HG03558 (cell line): ENCODE measurements at regions not wholly inside any gene's neighbourhood (a gene's known extent, or its start where the extent isn't known, plus 50 kb on each side); places are given as distances from the start of the nearest gene placed in this dataset.
"Not testable (repeated sequence)": the region's sequence is repeated elsewhere in the genome, so short reads cannot be mapped to it uniquely, and the experiment has no call there.

Source experiments
- ATAC-seq: cut with Tn5 transposase; IDR thresholded peaks from one replicate; pipeline ENCODE4 v1.9.1; 2021; ENCODE audit warnings: moderate number of reproducible peaks; ENCODE audit not compliant: unreplicated experiment; ENCODE audit errors: extremely low read depth

DNA sequence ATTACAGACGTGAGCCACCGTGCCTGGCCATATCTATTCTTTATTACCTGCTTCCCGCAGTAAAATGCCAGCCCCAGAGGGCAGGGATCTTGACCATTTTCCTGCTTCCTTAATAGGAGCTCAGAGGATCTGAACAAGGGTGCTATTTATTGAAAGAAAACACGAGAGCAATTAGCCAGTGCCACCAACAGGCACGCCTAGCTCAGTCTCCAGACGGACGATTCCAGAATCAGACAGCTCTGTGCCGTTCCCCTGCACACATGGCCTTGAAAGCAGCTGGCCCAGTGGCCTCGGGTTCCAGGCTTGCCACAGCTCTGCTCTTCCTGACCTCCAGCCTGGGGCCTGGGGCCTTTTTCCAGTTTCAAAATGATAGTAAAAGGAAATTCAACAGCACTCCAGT lies 135.2 kb upstream of the RFLNA start:
- no peak for ATAC-seq

DNA sequence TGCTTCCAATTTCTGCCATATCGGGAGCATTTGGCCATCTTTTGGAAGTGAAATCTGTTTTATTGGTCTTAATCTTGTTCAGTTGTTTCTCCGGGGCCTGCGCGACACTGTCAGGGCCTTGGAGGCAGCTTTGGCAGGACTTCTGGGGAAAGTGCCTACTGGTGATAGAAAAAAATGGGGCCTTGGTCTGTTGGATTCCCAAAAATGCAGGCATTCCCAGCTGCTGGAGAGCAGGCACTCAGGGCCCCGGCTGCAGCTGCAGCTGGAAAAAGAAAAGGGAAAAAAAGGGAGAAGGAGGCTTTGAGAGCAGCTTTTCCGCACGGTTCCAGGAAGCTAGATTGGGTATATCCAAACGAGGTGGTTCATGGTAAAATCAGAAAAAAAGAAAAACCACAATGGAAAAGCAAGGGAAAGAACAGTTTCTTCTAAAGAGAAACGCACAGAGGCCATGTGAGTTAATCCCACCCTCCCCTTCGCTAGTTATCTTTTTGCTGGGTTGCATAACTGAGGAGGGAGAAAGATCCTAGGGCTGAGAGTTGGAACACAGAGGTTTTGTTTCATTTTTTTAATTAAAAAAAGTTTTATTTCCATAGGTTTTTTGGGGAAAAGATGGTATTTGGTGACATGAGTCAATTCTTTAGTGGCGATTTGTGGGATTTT lies 134.7 kb upstream of the RFLNA start:
- no peak for ATAC-seq

DNA sequence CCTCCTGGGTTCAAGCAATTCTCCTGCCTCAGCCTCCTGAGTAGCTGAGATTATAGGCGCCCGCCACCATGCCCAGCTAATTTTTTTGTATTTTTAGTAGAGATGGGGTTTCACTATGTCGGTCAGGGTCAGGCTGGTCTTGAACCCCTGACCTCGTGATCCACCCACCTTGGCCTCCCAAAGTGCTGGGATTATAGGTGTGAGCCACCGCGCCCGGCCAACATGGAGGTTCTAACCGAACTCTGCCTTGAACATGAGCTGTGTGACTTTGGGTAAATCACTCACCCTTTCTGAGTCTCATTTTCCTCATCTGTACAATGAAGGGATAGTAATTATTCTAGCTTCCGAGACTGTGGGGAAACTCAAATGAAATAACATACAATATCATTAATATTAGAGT lies 133.5 kb upstream of the RFLNA start:
- not testable (repeated sequence) for ATAC-seq

DNA sequence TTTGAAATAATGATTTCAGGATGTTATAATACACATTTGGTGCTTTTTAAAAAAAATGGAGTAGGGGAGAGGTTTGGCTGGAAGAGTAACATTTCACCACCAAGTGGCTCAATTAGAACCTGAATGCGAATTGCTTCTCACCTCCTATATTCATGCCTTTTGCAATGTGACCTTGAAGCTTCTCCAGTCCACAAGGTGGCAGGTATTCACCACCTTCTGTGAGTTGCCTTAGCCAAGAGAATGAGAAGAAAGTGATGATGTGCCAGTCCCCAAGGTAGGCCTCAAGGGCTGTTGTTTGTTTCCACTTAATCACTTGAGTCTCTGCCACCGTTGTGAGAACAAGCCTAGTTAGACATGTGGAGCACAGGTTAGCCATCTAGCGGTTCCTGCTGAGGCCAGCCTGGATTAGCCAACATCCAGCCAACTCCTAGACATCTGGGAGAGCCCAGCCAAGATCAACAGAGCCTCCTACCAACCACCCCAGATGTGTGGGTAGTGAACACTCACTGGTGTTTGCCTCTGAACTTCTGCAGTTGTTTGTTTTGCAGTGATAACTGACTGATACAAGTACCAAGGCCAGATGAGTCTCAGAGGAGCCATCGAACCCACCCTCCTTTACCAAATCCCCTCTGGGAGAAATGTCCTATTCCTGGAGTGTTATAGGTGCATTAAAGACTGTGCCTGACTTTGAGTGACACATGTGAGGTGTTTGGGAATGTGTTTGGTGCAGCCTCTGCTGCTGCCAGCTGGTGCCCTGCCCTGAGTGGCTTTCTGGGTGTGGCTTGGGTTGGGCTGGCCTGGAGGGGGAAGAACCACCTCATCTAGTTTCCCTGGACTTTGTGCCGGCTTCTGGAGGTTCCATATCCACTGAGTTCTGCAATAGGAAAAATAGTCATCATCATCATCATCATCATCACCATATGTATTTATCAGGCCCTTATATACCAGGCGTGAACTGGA lies 132.5 kb upstream of the RFLNA start:
- no peak for ATAC-seq

DNA sequence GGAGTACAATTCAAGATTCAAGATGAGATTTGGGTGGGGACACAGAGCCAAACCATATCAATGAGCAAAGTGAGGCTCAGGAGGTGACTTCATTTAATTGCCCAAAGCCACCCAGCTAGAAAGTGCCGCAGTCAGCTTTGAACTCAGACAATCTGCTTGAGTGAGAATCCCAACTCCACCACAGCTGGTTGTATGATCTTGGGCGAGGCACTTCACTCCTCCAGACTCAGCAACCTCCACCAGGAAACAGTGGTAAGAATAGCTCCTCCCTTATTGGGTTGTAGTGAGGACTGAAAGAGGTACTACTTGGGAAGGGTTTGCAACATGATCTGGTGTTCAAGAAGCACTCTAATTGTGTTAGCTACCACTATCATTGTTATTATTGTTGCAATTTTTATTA lies 129.2 kb upstream of the RFLNA start:
- ATAC-seq, result no peak

DNA sequence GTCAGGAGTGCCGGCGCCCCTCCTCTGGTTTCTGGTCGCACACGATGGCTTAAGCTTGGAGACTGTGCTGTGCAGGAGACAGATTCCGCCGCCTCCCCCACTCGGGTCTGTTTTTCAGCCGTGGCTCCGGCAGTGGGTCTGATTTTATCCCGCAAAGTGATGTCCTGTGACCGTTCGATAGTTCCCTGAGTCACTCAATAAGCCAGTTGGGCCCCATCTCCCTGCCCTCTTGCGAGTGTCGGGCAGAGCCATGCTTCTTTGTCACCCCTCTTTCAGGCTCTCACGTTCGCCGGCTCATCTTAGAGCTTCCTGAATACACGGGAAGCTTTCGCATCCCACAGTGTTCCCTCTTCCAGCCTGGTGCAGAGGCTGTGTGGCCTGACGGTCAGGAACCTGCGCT lies 127.8 kb upstream of the RFLNA start:
- no peak for ATAC-seq

DNA sequence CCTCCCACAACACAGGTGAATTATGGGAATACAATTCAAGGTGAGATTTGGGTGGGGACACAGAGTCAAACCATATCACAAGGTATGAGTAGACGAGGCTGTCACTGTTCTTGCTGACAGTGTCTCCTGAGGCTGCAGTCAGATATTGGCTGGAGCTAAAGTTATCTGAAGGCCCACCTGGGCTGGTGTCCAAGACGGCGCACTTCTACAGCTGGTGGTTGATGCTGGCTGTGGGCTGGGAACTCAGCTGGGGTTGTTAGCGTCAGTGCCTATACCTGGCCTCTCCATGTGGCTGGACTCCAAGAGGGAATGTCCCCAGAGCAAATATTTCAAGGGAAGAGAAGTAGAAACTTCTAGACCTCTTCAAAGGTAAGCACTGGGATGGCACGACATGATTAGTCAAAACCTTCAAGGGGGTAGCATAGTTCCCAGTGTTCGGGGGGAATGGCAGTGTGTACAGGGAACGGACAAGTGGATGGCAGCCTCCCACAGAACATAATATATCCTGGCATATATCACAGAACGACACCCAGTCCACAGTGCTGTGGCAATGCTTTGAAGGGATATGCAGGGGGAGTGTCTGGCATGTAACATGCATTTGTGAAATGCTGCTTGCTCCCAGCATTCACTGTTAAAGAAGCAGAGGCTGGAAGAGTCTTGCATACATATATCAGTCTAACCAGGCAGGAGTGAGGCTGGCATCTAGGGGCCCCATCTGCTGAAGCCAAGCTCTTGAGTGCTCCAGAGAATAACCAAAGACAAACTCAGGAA lies 126.7 kb upstream of the RFLNA start:
- ATAC-seq, result no peak

DNA sequence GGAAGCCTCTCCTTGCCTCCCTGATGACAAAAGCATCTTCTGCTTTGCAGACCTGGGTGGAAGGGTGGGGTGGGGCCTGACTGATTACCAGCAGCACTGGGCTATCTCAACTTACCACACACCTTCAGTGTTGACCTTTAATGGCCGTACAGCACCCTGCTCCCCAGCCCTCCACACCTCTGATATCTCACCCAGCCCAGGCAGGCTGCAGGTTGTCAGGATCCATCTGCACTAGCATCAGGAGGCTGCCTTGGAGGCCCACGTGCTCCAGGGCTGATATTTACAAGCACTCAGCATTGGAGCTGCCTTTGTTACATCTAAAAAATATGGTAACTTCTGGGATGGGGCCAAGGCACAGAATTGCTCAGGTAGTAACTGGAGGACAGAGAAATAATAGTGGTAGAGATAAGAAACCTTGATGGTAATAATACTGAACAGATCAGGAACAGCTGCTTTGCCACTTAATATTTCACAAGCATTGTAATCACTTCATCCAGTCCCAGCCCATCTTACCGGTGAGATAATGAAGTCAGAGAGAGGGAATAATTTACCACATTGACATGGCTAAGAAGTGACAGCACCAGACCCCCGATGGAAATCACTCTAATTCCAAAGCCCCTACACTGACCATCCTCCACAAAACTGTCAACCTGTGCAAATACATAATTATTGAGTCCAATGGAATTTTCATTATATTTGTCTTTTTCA lies 125.2 kb upstream of the RFLNA start:
- ATAC-seq, result no peak

DNA sequence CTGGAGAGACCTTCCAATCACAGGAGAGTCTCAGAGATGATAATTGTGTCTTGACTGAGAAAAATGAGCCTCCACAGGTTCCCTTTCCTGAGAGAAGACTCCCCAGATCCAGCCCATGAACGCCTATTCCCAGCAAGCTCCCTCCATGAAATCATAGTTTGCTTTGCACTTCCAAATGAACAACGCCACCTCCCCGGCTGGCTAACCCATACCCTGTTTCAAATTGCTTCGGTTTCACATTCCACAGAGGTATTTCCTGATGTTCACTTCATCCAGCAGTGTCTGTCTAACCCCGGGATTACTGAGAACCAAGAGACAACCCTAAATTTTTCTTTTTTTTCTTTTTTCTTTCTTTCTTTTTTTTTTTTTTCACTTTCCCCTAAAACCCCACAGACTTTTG lies 124.1 kb upstream of the RFLNA start:
- no peak for ATAC-seq

DNA sequence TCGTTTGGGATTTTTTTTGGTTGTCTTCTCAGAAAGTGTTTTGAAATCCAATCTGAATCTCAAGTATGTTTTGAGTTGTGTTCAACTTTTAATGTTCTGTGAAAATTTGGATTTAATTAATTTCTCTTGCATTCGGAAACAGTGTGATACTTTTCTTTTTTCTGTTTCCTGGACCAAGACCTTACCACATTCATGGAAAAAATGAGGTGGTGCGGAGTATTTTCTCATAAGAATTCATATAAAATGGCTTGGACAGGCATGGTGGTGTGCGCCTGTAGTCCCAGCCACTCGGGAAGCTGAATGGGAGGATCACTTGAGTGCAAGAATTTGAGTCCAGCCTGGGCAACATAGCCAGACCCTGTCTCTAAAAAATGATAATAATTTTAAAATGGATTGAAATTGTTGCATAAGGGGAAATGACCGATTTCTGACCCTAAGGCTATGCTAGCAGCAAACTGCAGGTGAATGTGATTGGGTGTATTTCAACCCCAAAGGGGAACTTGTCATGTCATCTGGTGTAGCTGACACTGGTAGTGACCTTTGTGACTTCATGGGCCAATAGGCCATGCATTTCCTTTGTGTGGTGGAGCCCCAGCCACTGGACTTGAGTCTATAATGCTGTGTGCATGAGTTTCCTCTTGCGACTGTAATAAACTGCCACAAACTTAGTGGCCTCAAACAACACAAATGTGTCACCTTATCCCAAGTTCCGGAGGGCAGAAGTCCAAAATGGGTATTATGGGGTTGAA lies 123.5 kb upstream of the RFLNA start:
- ATAC-seq, result no peak

DNA sequence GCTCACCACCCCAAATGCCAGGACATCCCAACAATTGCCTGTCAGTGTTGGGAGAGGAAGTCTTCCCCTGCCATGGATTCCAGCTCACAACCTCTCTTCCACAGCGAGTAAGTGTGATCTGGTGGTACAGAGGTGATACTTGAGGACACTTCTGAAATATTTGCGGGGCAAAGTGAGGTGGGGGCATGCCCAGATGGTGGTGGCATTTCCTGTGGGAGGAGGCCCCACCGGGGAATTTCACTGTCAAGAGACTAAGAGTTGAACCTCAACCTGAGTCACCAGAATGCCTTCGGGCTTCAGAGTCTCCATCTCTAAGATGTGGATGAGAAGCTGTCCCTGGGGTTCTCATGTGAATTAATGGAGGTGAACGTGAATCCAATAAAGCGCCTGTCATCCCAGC lies 122.3 kb upstream of the RFLNA start:
- ATAC-seq, result no peak

DNA sequence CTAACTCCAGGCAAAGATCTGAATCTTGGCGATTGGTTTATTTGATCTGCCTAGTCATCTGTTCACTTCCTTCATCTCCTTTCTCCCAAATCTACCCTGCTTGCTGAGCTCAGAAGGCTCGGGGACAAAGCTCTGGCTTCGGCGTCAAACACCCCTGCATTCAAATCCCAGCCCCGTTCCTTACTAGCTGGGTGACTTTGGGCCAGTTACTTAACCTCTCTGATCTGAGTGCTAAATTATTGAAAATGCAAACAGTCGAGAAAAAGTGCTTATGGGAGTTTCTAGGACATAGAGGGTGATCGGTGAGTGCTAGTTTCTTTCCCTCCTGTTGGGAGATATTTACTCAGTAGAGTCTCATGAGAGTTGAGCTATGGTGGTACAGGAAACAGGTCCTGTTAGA lies 121.2 kb upstream of the RFLNA start:
- ATAC-seq, result no peak

DNA sequence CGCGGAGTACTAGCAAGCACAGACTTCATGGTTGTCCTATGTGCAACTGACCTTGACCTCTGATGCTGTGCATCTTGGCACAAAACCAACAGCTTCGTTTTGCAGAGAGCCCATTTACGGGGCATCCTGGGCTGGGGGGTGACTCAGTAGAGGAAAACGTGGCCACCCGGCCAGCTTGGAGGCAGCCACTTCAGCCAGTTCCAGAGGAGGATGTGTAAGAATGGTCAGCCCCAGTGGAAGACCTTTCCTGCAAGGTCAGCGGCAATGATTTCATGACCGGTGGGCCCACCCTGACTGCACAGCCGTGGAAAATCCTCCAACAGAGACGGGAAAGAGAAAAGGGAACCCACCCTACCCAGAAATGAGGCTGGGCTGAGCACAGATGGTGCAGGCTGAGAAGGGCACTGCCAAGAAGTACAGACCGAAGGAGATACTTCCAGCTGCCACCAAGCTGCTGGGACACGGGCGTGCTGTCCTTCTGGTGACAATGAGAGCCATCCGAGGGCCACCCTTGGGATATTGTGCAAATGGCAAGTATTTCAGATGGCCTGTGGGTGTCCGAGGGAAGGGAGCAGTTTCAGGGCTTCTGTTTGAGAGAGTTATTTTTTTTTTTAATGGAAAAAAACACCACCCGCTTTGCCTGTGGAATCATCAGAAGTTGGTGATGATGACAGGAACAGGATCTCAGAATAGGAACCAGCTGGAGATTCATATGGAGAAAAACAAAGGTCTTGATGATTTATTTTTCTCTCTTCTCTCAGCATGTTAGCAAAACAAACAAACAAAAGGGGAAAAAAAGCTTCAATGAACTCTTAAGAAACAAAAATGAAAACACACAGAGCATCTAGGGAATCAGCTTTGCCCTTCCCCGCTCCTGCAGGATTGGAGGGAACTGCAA lies 120.2 kb upstream of the RFLNA start:
- ATAC-seq, result no peak

DNA sequence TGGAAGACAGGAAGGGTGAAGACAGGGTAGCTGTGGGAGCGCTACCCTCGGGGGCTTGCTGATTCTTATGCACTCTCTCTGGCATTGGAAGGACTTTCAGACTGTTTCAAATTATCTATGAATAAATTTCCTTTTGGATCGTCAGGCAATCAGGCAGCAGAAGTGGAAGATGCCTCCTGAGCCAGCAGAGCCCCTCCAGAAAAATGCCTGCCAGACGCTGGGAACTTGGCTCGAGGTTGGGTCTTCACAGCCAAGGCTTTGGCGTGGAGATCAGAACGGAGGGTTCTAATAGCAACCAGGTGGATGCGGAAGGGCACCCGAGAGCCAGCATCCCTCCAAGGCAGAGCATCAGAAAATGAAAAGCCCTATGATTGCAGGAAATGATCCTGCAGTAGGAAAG lies 119.2 kb upstream of the RFLNA start:
- no peak for ATAC-seq

DNA sequence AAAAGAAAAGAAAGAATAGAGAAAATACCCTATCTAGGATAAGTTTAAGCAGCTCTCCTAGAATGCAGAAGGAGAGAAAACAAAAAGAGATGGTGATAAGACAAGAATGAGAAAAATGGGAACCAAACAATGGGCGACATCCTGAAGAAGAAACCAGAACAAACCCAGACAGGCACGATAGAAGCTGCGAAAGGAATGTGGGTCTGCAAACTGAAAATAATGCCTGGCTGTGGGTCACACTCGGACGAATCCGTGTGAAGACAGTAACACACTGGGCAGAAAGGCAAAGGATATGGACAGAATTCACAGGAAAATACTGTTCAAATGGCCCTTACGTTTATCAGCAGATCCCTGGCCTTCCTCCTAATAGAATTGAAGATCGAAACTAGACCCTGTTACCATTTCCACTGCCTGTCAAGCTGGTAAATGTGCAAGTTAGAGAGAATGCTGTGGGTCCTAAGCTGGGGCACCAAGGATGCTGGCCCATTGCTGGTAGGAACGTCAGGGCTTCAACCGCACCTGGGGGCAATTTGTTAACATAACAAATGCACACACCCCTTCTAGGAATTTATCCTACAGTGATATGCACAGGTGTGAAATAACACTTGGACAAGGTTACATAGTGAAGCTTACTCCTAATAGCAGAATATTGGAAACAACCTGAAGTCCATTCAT lies 117.5 kb upstream of the RFLNA start:
- no peak for ATAC-seq

DNA sequence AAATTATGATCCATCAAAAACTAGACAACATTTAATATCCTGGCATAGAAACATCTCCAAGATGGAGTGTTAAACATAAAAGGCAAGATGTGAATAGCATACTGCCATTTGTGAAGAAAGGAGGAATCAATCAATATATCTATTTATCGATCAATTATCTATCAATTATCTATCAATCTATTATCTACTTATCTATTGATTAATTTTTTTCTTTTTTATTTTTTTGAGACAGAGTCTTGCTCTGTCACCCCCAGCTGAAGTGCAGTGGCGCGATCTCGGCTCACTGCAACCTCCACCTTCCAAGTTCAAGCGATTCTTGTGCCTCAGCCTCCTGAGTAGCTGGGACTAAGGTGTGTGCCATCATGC lies 117.0 kb upstream of the RFLNA start:
- no peak for ATAC-seq

DNA sequence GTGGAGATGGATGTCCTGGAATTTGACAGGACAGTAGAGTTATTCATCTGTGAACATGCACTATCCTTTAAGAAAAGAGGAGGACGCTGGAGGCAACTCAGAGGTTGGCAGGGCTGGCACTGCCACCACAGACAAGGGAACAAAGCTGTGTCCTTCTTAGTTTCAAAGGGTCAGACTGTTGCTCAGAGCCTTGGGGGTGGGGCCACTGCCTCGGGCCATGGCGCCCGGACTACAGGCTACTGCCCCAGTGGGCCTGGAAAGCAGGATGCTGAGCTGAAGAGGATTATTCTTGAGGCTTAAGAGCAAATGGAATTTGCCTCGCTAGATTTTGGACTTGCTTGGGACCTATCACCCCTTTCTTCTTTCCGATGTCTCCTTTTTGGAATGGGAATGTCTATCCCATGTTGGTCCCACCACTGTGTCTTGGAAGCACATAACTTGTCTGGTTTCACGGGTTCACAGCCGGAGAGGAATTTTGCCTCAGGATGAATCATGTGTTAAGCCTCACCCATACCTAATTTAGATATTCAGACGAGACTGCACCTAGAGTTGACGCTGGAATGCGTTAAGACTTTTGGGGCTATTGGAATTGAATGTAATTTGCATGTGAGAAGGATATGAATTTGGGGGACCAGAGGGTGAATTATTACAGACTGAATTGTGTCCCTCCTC lies 114.8 kb upstream of the RFLNA start:
- no peak for ATAC-seq

DNA sequence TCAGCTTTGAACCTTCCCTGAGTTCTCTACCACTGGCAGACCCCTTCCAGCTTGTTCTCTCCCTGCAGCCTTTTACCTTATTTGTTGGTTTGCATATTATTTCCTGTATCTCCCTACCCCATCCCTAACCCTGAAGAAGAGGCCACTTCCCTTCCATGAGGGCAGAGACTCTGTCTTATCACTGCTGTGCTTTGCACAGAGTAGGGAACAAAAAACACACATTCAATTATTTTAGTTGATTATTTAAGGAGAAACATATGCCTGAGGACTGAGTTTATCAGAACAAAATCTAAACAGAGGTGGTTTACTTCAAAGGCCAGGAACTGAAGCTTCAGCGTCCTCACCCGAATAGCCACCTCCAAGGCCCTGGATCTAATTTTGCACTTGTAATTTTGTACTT lies 111.7 kb upstream of the RFLNA start:
- no peak for ATAC-seq
